ENCODE measurements at regions not wholly inside any gene's neighbourhood (a gene's known extent, or its start where the extent isn't known, plus 50 kb on each side); places are given as distances from the start of the nearest gene placed in this dataset.
"Not testable (repeated sequence)": the region's sequence is repeated elsewhere in the genome, so short reads cannot be mapped to it uniquely, and the experiment has no call there.

- DNase-seq: not testable (repeated sequence)
Observed at GRCh38 chr13:22952018-22952417, 228.8 kb upstream of the SGCG start.

- not testable (repeated sequence) for DNase-seq
Observed at GRCh38 chr13:22955147-22955546, 225.6 kb upstream of the SGCG start.

DNA sequence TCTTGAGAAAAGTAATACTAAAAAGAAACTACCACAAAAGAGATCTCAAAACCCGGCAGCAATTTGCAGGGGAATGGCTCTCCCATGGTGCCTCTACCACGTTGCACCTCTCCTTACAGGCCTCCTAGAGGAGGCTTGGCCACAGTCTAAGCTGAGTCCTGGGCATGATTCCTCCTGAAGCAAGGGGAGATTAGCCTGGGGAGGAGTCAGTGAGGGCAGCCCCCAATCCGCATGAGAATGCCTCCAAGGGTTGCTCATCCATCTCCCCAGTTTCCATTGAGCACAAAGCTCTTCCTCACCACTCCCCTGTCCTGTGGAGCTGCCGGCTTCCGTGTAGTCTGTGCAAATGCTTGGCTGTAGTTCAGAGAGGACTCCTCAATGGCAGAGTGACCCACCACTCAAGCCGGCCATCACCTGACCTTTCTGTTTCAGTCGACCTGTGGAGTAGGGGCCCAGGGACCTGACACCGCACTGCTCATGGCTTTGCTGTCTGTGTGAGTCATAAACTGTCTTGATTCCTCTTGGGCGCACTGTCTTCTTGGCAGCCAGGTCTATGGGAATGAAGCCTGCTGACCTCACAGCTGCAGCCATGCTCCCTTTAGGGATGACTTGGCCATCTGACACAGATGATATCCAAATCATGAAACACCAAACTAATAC is 224.2 kb upstream of the SGCG start:
- peak; percentile 34 for DNase-seq

- DNase-seq: not testable (repeated sequence)
Observed at GRCh38 chr13:22959859-22960258, 220.9 kb upstream of the SGCG start.

DNA sequence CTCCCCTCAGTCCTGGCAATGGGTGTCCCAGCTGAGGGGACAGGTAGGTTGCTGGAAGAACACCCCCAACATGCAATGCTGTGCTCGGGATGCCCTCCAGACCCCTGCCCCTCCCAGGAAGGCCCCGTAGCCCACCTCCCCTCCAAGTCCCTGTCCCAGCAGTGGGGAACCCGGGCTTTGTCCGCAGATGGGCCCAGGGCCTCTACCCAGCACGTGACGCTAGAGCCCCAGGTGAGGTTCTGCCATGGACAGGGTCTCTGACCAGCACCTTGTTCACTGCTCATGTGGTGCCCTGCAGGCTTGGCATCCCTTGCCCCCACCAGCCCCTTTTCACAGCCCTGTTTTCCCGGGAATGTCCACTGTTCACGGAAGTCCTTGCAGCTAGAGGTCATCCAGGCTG is 220.0 kb upstream of the SGCG start:
- no peak for DNase-seq

DNA sequence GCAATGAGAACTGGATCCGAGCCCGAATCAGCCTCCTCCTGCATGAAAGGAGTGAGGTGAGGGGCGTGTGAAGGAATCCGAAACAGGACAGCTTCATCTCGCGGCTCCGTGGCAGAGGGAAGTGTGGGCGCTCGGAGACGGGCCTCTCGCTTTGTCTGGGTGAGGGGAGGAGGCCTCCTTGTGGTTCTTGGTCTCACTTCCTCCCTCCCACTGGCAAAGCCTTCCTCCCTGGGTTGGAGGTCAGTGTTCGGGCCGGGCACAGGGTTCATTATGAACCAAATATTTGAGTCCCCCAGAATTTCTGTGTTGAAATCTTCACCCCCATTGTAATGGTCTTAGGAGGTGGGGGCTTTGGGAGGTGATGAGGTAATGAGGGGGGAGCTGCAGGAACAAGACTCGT is 219.4 kb upstream of the SGCG start:
- not testable (repeated sequence) for DNase-seq

GRCh38 chr13:22961835-22962537 is 218.8 kb upstream of the SGCG start:
- no peak for DNase-seq

DNA sequence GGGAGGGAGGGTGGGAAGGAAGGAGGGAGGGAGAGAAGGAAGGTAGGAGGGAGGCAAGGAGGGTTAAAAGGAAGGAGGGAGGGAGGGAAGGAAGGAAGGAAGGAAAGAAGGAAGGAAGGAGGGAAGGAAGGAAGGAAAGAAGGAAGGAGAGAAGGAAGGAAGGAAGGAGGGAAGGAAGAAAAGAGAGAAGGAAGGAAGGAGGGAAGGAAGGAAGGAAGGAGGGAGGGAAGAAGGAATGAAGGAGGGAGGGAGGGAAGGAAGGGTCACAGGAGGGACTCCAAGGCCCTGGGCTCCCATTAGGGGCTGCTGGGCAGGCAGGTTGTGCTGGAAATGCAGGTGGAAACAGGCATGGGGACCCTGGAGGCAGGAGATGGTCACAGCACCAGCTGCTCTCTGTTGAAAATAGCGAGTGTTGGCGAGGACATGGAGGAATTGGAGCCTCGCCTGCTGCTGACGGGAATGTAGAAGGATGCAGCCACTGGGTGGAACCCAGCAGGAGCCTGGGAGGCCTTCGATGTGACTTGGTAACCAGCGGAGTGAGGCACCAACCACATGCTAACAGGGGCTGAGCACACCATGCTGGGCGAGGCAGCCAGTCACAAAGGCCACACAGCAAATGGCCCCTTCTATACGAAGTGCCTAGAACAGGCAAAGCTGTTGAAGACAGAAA is 217.3 kb upstream of the SGCG start:
- not testable (repeated sequence) for DNase-seq

GRCh38 chr13:22964245-22964966 is 216.4 kb upstream of the SGCG start:
- DNase-seq: no peak

DNA sequence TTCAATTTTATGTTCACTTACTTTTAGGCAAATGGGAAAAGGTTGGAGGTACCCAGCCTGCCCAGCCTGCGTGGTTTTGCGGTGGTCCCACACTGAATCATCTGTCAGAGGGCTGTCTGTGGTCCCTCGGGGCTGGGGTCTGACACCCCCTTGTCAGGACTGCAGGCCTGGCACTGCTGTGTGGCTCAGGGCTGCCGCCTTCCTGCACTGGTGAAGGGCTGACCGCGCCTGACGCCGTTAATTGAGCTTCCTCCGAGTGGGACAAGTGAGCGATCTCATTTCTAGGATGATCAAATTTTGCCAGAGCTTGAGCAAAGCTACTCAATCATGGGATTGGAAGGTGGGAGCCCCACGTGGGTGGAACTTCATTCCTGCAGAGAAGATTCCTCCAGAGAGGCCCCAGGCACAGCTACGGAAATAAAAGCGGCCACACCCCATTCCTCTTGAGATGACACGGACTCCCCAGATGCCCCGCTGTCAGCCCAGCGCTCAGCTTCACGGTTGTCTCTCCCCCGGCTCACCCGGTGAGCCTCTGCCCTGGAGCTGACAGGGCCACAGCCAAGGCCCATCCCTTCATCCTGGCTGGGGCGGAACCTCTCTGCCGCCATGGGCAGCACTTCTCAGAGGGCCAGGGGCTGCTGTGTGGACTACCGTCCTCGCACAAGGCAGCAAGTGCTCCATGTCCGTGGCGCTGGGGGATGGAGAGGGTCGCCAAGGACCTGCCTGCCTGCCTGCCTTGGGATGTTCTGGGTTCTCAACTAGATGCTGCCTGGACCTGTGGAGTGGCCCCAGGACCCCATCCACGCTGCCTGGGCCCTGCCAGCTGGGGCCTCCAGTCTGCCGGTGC is 215.5 kb upstream of the SGCG start:
- not testable (repeated sequence) for DNase-seq

DNA sequence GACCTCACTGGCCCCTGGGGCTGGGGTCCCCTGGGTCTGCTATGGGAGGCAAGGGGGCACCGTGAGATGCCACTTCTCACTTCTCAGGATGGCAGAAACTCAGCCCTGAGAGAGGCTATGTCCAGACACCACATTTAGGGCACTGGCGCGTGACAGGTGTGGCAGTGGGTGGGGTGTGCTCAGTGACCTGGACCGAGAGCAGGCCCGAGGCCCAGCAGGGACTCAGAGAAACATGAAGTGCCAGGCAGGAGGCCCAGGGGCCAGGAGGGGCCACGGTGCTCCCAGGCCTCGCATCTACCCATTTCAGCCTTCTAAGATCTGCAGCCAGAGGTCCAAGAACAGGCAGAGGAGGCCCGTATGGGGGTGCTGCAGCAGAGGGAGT is 214.9 kb upstream of the SGCG start:
- DNase-seq: not testable (repeated sequence)

- DNase-seq: not testable (repeated sequence)
Observed at GRCh38 chr13:22966753-22967152, 214.0 kb upstream of the SGCG start.

DNA sequence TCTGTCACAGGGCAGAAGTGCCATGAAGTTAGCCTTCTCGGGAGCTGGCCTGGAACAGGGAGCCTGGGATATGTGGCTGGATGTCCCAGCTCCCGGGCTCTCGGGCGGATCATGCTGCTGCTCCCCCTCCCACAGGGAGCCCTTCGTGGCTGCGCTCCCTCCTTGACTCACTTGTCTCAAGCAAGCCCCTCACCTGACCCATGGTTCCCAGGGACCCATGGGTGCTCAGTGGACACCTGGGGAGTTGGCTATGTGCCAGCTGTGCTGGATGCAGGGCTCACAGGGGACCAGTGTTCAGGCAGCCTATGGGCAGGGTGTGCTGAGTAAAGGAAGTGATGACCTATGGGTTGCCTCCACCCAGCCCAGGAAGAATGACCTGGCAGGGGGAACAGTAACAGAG is 213.1 kb upstream of the SGCG start:
- no peak for DNase-seq

DNA sequence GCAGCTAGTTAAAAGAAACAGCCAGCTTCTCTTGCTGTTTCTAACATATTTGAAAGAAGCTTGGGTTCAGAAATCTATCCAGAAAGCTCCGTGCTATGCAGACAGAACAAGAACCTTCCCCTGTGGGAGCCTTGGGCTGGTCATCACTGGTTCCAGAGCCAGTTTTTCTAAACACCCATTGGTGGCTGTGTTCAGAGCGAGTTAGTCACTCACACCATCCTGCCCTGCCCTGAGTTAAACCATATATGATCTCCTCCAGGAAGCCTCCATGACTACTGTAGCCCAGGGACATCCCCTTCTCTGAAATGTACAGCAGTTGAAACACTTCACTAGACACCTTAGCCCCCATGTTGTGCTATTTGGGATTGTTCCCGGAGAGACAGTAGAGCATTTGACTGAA is 200.8 kb upstream of the SGCG start:
- DNase-seq: no peak

- no peak for DNase-seq
Observed at GRCh38 chr13:22980936-22981335, 199.8 kb upstream of the SGCG start.

DNA sequence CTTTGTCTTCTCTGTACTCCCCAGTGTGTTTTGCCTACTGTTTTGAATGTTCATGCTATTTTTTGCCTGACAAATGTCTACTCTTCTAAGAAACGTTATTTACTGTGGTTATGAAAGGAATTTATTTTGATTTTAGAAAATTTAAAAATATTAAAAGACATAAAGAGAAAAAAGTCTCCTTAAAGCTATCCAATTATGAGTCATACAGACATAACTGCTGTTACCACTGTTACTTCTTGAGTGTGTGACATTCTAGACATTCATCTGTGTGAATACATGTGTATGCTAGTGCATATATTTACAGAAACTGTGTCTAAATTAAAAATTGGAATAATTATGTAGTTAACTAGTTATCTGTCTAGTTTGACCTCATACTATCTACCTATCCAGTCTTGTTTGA is 187.6 kb upstream of the SGCG start:
- DNase-seq: no peak

- DNase-seq: no peak
Observed at GRCh38 chr13:23003446-23003845, 177.3 kb upstream of the SGCG start.

DNA sequence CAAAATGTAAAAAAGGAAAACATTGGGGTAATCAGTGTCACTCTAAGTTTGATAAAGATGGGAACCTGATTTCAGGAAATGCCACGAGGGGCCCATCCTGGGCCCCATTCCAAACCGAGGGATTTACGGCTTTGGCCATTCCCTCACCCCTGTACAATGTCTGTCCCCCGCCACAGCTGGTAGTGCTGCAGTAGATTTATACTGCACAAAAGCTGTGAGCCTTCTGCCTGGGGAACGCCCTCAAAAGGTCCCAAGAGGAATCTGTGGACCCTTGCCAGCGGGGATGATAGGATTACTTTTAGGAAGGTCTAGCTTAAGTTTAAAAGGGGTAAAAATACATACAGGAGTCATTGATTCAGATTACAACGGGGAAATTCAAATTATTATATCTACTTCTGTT is 173.4 kb upstream of the SGCG start:
- DNase-seq: peak; percentile 42

DNA sequence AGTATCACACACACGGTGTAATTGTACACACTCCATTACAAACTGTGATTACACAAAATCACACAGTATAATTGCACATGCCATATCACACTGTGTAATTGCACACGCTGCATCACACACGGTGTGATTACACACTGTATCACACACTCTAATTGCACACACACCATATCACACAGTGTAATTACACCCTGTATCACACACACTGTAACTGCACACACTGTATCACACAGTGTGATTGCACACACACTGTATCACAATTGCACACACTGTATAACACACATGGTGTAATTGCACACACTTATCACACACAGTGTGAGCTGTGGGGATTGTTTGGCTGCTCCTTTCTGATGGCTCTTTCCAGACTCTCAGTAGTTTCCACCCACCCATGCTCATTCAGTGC is 162.6 kb upstream of the SGCG start:
- no peak for DNase-seq

GRCh38 chr13:23020246-23020843 is 160.4 kb upstream of the SGCG start:
- DNase-seq: peak; percentile 65

- no peak for DNase-seq
Observed at GRCh38 chr13:23021906-23022305, 158.9 kb upstream of the SGCG start.

DNA sequence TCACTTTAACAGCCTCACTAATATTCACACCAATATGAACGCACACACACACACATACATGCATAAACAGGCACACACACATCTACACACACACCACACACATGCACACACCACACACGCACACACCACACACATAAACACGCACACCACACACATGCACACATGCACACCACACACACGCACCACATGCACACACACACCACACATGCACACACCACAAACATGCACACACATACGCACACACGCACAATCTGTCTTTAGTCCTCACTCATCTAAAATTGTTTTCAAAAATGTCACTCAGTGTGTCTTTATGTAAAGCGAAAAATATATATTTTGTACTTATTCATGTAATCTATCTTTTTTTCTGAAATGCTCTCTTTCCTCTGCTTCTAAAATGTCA is 158.1 kb upstream of the SGCG start:
- DNase-seq: no peak

Measured in hindlimb muscle (tissue), 1 donor.